SKM-1 treated with dmso at 0.1 percent for 144 hours (cell line): ENCODE measurements at regions not wholly inside any gene's neighbourhood (a gene's known extent, or its start where the extent isn't known, plus 50 kb on each side); places are given as distances from the start of the nearest gene placed in this dataset.
"Not testable (repeated sequence)": the region's sequence is repeated elsewhere in the genome, so short reads cannot be mapped to it uniquely, and the experiment has no call there.

Experiments
- DNase-seq: peaks from one replicate; lab custom pipeline; 2025; ENCODE audit not compliant: unreplicated experiment; lab: John Stamatoyannopoulos, UW

GRCh38 chr2:19207452-19207851, 151.0 kb downstream of the OSR1 start:
- no peak for DNase-seq

DNA sequence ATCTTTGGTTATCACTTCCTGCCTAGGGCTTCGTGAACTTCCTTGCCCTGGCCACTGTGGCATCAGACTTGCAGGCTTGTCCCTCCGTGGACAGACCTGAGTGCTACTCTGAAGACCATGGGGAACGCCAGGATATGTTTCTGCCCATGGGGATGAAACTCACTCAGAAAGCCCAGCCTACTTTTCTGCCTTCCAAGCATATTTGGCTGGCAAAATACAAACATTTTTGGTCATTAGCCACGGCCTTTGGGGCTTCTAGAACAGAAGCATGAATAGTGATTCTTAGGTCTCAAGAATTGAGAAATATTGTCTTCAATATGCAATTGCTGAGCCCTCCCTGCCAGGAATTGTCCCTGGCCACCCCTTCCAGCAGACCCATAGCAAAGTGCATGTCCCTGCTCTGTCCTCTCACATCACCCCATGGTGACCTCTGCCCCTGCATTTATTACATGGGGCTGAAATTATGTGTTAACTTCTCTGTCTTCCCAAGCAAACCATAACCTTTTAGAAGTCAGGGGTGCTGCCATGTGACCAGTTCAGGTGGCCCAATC, 152.4 kb downstream of the OSR1 start:
- no peak for DNase-seq

- DNase-seq: no peak
Measured at GRCh38 chr2:19203866-19204265, 154.6 kb downstream of the OSR1 start.

DNA sequence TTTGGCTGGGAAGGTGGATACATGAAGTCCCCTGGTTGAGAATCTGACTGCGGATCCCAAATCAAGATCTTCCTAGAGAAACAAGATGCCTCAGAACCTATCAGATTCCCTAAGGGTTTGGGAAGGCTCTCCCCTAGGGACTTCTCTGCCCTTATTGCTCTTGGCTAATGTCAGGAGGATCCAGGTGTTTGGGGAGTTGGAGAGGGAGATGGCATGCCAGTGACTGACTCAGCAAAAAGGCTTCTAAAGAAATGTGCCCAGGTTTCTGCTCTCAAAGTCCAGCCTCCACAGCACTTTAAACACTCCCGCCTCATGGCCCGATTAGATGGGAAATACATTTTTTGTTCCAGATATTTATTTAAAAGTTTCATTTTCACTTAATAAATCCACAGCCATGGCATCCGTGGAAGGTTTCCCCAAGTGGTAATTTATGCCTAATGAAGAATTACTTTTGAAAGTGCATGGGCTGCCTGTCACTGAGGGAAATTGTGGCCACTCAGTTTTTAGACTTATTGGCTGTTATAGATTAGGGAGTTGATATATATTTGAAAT, 156.4 kb downstream of the OSR1 start:
- no peak for DNase-seq

DNA sequence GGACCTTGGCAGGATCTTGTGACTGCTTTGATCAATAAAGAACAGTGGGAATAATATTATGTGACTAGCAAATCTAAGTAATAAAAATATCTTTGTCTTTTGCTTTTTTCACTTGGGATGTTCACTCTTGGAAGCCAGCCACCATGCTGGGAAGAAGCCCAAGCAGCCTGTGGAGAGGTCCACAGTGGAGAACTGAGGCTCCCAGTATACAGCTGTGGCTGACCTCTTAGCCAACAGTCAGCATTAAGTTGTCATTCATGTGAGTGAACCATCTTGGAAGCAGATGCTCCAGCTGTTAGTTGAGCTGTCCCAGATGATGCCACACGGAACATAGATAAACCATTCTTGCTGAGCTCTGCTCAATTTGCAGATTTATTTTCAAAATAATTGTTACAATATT, 160.0 kb downstream of the OSR1 start:
- no peak for DNase-seq

- no peak for DNase-seq
Measured at GRCh38 chr2:19195661-19196060, 162.8 kb downstream of the OSR1 start.

GRCh38 chr2:19189391-19189790, 169.0 kb downstream of the OSR1 start:
- DNase-seq: no peak

DNA sequence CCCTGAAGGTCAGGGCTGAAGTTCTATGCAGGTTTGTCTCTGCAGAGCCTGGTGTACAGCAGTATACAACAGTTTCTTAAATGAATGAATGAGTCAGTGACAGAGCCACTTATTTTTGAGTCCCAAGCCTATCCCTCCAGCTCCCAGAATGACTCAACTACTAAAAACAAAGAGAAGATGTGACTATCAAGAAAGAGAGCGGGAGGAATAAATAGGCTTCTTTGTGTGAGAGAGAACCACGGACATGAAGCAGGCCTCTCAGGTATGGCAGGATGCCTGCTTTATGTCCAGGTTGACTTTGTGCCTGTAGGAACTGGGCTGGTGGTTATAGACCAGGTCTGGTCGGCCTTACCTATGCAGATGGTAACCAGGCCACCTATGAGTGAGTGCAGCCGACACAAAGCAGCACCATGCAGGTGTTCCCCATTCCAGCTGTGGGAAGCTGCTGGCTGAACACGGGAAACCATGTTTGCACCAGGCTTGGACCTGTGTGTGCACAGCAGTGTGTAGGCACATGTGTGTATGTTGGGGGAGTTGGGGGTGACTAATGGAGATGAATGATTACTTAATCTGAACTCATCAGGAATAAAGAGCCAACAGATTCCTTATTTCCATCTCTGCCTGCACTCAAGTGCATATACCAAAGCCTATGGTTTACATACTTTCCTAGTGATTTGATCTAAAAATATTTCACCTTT, 171.0 kb downstream of the OSR1 start:
- DNase-seq: no peak

DNA sequence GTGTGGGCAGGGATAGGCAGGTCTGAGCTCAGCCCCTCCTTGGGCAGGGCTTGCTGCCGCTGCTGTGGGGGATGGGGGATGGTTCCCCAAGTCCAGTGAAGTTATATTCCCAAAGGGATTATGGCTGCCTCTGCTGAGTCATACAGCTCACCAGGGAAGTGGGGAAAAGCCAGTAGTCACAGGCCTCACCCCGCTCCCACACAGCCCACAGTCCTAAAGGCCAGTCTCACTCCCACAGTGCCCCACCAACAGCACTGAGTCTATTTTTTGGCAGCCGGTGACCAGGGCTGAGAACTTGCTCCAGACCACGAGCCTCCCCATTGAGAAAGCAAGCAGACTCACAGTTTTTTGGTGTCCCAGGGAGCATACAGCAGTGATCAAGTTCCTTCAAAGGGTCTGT, 173.3 kb downstream of the OSR1 start:
- no peak for DNase-seq

DNA sequence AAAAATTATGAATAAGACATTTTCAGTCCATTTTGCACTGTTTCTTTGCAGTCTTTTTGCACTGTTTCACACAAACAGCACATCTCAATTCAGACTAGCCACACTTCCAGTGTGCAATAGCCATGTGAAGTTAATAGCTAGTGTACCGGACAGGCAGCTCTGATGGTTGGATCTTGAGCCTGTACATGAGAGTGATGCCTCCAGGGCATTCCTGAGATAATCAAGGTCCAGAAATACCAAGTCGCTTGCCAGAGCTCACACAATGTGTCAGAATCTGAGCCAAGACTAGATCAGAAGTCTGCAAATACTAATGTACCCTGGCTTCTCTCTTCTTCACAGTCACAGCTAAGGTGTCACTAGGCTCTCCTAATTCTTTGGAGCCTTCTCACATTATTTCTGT, 180.2 kb downstream of the OSR1 start:
- no peak for DNase-seq

GRCh38 chr2:19176977-19177376, 181.4 kb downstream of the OSR1 start:
- no peak for DNase-seq

GRCh38 chr2:19176172-19176852, 182.1 kb downstream of the OSR1 start:
- DNase-seq: no peak

DNA sequence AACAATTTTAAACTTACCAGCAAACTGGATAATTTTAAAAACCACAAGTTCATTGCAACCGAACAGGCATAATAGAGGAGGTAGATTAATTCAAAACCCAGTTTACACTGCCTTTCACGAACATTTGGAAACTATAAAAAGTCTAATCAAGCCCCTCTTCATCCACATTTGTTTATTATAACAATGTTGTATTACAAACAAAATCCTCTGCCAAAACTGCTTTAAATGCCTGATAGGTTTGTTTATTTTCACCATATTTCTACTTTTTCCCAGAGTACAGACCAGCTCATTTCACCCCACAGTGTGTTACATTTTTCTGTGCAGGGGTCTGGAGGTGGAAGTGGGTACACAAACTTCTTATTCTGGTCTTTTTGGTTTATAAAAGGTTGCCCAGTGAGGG, 184.2 kb downstream of the OSR1 start:
- DNase-seq: no peak

DNA sequence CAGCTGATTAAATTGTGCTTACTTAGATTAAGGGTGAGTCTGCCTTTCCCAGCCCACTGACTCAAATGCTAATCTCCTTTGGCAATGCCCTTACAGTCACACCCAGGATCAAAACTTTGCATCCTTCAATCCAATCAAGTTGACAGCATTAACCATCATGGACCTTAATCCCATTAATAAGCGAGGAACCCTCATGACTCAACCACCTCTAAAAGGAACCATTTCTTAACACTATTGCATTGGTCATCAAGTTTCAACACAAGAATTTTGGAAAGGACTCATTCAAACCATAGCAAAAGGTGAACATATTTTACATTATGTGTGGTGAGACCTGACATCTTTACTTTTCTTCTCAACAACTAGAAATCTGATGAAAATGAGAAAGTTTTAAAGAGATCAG, 187.0 kb downstream of the OSR1 start:
- no peak for DNase-seq

- DNase-seq: no peak
Measured at GRCh38 chr2:19169134-19169768, 189.2 kb downstream of the OSR1 start.

DNA sequence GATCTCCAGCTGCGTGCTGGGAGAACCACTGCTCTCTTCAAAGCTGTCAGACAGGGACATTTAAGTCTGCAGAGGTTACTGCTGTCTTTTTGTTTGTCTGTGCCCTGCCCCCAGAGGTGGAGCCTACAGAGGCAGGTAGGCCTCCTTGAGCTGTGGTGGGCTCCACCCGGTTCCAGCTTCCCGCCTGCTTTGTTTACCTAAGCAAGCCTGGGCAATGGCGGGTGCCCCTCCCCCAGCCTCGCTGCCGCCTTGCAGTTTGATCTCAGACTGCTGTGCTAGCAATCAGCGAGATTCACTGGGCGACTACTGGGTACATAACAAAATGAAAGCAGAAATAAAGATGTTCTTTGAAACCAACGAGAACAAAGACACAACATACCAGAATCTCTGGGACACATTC, 194.3 kb downstream of the OSR1 start:
- not testable (repeated sequence) for DNase-seq

DNA sequence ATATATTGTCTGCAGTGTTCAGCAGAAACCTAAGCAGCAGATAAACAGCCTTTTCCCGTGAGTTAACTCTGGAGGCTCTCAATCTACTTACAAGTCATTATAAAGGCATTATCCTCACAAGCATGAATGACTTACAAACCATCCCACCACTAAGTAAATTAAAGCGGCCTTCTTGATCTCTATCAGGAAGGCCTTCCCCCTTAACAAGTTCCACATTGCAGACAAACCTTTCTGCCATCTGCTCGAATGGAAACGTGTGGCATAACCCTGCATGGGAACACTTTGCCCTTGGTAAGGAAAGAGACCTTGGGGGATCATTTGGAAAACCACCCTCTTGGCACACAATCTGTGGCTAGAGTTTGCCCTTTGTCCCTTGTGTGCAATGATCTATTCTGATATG, 199.5 kb downstream of the OSR1 start:
- no peak for DNase-seq

DNA sequence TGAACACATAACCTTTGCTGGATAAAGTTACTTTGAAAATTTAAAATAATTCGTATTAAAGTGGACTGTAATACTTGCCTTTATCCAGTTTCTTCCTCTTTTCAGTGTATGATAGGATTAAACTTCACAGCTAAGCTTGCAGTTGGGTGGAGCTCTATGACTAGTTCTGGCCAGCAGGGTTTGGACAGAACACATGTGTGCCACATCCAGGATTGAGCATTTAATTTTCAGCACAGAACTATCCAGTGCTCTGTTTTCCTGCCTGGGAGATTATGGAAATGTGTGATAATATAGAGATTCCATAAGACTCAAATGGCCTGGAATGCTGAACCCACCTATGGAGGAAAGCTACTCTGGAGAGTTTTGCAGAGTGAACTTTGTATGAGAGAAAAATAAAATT, 200.2 kb downstream of the OSR1 start:
- DNase-seq: no peak

GRCh38 chr2:19156646-19157045, 201.8 kb downstream of the OSR1 start:
- no peak for DNase-seq

- DNase-seq: no peak
Measured at GRCh38 chr2:19150726-19151125, 207.7 kb downstream of the OSR1 start.

GRCh38 chr2:19146867-19147266, 211.6 kb downstream of the OSR1 start:
- DNase-seq: no peak
